HG03097 (cell line): ENCODE measurements at regions not wholly inside any gene's neighbourhood (a gene's known extent, or its start where the extent isn't known, plus 50 kb on each side); places are given as distances from the start of the nearest gene placed in this dataset.
"Not testable (repeated sequence)": the region's sequence is repeated elsewhere in the genome, so short reads cannot be mapped to it uniquely, and the experiment has no call there.

Source experiments
- ATAC-seq: cut with Tn5 transposase; IDR thresholded peaks from one replicate; pipeline ENCODE4 v1.9.1; 2021; ENCODE audit not compliant: unreplicated experiment, low FRiP score

DNA sequence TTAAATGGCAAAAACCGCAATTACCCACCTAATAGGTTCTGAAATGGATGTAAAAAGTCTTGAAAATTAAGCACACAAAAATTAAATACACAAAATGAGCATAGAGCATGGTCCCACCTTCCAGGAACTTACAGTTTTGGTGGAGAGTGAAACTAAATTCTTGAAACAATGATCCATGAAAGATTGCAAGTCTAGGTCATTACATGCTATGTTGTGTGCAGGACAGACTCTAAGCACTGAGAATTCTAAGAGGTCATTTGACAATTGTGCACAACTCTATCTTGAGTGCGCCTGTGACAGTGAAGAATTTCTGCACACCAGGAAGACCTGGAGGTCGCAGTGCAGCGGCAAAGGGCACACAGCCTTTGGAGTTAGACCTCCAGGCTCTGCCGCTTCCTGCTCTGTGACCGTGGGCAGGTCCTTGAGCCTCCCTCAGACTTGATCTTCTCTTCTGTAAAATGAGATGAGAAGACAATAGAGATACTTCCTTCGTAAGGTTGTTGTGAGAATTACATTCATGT lies 153.3 kb upstream of the TPM1 start:
- ATAC-seq, result no peak

DNA sequence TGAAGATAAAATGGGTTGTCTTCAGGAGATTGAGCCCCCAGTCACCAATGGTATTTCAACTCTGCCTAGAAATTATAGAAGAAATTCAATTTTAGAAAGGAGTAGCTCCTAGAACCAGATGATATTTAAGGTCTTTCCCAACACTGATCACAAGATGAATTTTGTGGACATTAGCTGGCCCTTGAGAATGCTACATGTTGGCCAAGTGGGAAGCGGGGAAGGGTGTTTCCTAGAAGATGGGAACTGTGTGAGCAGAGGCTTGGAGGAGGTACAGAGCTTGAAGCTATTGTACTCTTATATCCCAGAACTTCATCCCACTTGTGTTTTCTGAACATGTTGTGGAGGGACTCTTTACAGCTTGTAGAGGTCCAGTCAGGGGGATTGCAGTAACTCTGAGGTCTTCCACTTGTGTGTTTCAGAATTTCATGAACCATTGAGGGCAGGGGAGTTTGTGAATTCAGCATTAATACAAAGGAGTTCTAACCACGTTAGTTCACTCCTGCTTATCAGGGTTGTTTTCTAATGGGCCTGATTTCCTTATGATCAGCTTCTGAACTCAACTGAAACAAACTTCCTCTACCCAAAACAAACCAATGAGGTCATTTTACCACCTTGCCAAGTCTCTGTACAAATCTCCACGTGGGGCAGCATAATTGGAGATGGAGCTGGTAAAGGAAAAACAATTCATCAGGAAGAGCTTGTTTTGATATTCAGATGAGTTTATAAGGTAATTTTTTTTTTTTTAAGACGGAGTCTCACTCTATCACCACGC lies 152.6 kb upstream of the TPM1 start:
- no peak for ATAC-seq

DNA sequence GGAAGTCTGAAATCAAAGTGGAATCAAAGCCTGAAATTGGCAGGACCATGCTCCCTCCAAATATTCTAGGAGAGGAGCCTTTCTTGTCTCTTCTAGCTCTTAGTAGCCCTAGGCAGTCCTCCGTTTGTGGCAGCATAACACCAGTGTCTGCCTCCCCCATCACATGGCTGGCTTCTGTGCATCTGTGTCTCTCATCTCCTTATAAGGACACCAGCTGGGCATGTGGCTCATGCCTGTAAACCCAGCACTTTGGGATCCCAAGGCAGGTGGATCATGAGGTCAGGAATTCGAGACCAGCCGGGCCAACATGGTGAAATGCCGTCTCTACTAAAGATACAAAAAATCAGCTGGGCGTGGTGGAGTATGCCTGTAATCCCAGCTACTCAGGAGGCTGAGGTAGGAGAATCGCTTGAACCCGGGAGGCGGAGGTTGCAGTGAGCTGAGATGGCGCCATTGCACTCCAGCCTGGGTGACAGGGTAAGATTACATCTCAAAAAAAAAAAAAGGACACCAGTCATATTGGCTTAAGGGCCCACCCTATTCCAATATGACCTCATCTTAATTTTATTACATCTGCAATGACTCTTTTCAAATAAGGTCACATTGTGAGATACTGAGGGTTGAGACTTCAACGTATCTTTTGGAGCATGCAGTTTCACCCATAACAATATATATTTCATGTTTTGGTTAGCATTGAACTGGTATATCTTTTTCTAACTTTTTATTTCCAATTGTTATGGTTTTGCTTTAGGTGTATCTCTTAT lies 148.0 kb upstream of the TPM1 start:
- ATAC-seq, result no peak

DNA sequence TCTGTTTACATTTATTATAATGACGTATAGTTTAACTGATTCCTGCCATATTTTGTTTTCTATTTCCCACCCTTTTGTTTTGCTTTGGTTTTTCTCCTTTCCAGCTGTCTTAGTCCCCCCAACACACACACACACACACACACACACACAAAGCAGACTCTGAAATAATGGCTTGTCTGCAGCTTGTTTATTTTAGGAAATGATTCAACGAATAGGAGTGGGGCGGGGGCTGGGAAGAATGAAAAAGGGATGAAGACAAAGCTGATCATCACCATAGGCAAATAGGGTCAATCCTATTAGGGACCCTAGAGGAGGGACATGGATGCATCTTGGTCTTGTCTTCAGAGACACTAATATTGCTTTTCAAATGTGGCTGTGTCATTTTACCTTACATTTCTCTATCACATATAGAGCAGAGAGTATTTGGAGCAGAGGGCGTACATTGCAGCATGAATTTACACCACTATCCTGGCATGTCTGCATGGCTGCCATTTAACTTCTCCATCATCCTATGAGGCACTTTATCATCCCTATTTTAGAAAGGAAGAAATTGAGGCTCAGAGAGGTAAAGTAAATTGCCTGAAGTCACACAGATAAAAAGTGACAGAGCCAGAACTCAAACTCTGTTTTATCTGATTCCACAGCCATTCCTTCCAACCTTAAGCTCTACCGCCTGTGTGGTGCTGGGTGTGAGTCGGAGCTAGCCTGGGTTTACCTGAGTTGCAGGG lies 147.2 kb upstream of the TPM1 start:
- ATAC-seq, result no peak

DNA sequence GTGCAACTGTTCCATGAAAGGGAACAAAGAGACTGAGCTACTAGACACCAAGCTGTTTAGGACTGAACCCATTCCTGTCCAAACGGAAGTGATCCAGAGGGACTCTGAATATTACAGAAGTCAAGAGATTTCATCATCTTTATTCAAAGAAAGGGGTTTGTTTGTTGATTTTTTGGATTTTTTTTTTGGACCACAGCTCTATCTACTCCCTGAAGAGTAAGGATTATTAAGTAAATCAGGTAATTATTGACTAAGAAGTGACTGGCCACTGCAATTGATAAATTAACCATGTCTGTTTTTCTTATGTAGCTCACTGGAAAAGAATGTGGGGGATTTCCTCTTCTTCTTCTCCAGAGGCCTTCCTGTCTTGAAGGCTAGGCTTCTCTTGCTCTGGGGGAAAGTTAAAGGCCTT lies 146.6 kb upstream of the TPM1 start:
- no peak for ATAC-seq

DNA sequence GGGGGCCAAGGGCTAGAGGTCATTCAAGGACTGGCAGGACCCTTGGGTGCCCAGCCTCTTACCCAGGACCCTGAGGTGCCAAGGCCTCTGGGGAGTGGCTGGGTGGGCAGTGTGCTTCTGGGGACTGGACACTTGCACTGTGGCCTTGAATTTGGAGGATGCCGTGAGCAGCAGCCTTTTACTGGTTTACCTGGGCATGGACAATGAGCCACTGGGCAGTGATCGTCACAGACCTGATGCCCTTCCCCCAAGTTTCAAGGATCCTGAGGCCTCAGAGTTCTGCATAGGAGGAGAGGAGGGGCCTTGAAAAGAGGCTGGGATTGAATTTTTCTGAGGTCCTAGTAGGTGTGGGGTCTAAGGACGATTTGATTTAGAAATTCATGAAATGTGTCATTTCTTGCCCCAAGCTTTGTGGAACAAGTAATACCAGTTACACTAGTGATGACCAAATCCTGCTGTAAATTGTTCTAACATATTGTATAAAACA lies 146.1 kb upstream of the TPM1 start:
- no peak for ATAC-seq

DNA sequence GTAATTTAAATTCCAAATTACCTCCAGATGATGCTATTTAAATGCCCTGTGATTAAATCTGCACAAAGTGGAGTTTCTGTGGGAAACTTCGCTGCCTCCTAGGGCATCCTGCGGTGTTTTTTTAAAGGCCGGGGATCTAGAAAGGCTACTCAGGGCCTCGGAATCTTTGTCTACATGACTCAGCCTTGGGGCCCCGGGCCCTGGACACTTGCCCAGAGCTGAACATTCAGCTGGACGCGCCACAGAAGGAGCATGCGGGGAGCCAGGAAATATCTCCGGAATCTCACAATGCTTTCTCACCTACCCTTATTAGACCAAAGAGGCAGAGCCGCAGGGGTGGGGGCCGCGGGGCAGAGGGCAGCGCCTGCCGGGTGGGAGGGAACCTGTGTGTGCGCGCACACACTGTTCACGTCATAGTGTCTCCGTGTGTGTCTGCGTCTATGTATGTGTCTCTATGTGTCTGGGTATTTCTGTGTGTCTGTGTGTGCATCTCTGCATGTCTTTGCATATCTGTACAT lies 145.5 kb upstream of the TPM1 start:
- no peak for ATAC-seq

DNA sequence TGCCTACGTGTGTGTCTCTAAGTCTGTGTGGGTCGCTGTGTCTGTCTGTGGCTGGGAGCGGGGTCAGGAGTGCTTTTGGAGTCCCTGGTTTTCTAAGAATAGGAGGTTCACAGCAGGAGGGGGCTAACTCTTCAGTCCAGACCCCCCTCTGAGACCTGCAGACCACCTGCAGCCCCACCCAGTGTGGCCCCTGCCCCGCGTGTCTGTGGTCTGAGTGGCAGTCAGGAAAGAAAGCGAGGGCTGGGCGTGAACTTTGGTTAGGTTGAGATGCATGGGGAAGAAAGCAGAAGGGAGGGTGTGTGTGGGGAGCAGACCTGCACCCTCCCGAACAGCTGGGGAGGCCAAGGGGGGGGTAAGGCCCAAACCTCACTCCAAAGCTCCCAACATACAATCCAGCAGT lies 144.9 kb upstream of the TPM1 start:
- no peak for ATAC-seq

DNA sequence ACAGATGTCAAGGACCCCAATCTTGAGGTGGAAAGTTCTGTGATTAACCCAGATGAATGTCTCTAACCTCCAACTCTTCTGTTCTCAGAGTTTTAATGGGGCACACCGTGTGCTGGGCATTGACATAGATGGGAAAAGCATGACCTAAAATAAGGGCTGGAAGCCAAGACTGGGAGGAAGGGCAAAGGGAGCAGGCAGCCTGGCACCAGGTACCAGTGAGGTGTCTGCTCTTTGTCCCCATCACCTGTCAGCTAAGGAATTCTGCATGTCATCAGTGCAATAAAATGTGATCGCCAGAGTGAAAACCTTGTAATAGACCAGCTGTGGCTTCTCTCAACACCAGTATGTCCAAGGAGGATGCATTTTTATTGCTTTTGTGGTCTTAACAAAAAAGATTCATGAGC lies 143.5 kb upstream of the TPM1 start:
- ATAC-seq, result no peak

DNA sequence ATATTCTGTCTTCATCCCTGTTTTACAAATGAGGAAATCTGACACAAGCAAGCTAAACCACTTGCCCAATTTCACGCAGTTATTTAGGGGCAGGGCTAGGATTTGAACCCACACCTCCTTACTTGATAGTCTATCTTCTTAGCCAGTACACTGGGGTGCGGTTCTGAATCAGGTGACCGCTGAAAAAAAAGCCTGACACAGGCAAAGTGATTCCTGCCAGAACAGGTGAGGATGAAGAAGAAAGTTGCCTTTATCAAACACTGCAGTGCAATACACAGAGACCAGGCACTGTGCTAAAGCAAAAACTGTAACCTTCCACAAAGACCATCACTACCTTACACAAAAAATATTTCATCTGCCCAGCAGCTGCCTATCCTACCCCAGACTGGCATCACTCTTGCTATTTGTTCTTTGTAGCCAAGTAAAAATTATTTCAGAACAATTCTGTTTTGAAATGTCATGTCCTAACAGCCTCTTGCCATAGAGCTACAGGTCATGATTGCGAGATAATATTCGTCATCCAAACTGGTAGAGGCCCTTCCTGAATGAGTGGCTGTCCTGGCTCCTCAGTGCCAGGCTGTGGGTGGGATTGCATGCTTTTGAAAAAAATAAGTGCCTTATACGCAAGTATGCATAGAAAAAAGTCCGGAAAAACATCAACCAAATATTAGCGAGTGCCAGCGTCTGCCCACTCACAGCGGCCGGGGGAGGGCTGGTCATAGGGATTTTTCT lies 142.3 kb upstream of the TPM1 start:
- ATAC-seq, result no peak

DNA sequence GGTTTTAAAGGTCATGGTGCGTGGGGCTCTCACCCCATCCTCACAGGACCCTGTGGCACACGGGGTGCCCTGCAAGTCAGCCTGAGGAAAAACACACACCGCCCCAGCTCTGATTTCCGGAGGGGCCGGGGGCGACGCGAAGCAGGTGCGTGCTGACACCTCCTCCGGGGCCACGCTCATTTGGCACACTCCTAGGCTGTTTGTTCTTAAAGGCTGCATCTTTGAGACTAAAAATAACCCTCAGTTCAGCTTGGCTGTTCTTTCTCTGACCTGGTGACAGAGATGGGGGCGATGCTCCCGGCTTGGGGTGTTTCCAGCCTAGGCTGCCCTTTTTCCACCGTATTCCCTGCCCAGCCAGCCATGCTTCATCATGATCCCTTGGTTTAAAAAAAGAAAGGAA lies 141.5 kb upstream of the TPM1 start:
- ATAC-seq, result no peak

DNA sequence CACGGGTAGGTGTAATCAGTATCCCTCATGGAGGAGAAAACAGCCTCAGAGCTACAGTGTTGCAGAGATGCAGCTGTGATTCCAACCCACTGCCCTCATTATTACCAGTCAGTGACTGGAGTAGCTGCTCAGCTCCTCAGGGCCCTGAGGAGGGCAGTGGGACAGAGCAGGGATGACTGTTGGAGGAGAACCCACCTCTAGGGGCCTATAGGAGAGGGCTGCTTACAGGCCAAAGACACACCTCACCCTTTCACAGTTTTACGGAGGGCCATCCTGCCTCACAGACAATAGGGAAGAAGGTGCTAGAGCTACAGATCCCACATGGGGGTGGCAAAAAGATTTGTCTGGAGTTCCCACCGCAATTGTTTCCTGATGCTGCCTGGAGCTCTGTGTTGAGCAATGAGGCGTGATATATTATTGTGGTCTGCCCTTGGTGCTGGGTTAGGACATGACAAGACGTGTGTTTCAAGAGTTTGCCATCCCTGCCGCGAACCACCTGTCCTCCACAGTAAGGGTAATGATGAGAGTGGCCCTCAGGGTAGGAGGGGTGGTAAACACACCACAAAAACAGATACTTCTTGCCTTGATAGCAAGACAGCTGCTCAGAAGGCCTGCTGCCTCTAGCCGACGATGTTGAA lies 140.5 kb upstream of the TPM1 start:
- ATAC-seq, result no peak

DNA sequence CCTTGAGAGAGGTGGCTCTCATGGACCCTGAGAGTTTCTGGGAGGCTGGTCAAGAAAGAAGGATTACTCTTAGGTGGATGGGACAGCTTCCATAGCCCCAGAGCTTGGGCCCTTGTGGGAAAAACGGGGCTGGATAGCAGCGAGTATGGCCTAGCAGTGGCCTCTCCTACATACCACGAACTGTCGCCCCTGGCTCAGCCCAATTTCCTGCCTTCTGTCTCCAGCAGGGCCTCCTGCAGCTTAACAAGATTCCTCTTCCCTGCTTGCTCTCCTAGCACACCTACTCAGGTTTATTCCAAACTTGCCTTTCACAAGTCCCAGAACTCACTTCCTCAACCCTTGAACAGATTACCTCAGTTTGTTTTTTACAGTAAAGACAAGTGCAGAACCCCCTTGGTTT lies 139.7 kb upstream of the TPM1 start:
- ATAC-seq, result no peak

DNA sequence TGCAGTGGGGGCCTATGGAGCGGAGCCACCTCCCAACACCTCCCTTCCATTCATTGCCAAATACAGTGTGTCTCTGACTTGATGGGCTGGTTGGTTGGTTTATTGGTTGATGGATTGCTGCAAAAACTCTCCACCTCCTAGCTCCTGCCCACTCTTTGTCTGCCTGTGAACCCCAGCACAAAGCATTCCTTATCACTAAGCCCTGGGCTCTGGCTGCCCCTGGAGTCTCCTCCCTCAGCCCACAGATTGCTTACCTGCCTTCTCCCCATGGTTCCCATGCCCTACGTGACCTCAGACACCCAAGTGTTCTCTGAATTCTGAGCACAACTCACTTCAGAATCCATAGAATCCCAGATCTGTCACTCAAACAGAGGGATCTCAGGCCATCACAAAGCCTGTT lies 139.1 kb upstream of the TPM1 start:
- ATAC-seq, result no peak

DNA sequence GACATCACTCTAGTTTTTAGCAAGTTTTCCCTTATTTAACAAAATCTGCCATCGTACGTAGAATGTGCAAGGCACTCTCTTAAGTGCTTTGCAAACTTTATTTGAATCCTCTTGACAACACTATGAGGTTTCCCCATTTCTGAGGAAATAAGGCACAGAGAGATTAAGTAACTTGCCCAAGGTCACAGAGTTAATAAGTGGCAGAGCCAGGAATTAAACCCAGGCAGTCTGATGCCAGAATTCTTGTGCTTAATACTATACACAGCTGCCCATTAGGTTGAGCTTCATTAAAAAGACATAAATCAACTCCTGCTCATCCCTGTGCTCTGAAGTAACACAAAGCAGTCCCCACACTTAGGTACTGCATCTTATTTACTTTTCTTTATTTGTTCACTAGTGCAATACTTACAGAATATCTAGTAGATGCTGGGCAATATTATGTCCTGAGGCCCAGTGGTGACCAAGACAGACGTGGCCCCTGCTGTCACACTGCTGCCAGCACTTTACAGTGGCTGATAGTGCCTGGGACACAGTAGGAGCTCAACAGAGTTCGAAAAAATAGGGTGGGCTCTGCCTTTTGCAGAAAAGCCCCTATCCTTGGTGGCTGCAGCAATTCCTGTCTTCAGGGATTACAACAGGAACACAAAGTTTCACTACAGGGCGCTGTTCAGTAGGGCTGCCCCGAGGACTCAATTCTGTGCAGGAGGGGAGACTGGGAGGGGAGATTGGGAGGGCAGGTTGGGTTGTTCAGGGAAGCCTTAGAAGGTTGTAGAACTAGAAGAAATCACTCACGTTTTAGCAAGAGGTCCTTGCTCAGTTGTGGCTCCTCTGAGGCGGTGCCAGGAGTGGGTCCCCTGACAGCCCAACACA lies 138.3 kb upstream of the TPM1 start:
- no peak for ATAC-seq

DNA sequence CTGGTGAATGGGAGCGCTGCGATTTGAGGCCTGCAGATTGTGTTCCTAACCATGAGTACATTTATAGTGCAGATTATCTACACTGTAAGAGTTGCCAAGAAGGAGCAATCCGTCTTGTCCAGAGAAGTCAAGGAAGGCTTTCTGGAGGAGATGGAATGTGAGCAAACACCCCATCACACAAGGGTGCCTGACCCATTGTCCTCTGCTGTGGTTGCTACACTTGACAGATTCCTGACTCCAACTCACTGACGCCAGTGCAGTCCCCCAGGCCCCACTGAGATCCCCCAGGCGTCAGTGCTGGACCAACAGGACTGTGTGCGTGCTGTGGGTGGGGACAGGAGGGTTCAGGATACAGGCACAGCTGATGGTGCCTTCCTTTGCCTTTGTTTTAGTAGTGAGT lies 135.9 kb upstream of the TPM1 start:
- no peak for ATAC-seq

DNA sequence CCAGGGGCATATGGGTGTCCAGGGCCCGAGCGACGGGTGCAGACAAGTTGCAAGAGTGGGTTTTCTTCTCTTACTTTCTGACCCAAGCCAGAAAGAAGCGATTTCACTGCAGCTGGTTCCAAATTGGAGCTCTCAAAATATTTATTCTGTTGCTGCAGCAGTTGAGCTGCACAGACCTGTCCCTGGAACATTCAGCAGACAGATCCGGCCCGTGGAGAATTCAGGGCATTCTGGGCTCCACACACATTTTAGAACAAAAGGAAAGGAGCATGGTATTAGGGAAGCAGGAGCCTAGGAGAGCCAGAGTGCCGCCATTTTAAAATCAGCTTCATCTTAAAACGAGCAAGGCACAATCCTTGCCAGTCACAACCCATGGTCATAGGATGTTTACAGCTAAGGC lies 135.3 kb upstream of the TPM1 start:
- no peak for ATAC-seq

DNA sequence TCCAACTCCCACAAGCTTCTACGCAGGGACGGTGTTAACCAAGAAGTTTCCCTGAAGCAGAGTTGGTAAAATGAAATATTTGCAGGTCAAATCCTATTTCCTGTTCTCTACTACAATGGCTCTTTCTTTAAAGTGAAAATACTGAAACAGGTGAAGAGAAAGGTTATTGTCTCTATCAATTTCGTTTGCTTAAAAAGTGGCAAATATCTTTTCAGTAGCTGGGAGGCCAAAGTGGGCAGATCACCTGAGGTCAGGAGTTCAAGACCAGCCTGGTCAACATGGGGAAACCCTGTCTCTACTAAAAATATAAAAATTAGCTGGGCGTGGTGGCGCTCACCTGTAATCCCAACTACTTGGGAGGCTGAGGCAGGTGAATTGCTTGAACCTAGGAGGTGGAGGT lies 134.2 kb upstream of the TPM1 start:
- ATAC-seq, result not testable (repeated sequence)

DNA sequence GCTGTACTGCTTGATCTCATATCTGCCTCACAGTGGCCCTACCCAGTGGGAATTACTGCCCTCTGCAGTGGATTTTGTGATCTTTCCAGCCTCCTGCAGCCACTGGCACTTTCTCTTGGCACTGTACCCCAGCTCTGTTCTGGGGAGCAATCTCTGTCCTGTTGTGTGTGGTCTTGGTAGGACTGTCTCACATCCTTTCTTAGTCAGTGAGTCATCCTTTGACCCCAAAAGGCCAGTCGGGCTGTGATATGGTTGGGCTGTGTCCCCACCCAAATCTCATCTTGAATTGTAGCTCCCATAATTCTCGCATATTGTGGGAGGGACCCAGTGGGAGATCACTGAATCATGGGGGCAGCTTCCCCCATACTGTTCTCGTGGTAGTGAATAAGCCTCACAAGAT lies 133.3 kb upstream of the TPM1 start:
- no peak for ATAC-seq
